ENCODE measurements at regions not wholly inside any gene's neighbourhood (a gene's known extent, or its start where the extent isn't known, plus 50 kb on each side); places are given as distances from the start of the nearest gene placed in this dataset.
"Not testable (repeated sequence)": the region's sequence is repeated elsewhere in the genome, so short reads cannot be mapped to it uniquely, and the experiment has no call there.

DNA sequence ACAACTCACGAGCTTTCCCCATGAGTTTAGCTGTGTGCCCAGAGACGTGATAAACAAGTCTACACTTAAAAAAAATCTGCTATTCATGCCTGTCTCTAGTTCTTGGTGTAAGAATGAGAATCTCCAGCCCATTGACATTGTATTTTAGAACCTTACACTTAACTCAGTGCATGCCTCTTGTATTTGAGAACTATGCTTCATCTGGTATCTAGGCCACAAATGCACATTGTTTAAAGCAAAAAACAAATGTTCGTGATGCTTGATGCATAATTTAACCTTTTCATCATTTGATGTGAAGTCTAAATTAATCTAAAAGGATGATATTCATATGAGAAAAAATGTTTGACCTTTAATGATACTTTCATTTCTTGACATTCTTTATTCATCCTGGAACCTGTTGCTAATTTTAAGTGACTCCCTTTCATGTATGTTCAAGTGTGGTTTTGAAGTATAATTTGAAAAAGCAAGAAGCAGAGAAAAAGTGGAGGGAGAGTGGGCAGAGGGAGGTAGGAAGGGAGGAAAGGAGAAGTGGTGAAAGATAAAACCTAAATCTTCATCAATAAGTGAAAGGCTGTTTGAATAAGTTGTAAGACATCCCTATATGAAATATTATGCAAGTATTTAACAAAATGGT, 116.9 kb downstream of the PFDN4 start:
- DNase-seq = no peak

DNA sequence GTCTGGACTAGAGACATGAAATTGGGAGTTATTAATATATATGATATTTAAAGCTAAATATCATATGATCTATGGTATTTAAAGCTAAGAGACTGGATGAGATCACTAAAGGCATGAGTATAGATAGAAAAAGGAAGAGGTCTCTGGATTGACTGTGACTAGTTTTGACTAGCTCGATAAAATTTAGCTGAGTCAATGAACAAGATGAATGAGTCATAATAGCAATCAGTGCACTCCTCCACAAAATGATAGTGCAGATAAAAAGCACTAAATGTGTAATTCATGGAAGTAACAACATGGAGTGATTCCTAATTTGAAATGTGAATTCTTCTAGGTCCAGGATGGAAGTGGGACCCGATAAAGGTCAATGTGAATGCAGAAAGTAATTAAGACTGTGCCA, 127.4 kb downstream of the PFDN4 start:
- no peak for DNase-seq

DNA sequence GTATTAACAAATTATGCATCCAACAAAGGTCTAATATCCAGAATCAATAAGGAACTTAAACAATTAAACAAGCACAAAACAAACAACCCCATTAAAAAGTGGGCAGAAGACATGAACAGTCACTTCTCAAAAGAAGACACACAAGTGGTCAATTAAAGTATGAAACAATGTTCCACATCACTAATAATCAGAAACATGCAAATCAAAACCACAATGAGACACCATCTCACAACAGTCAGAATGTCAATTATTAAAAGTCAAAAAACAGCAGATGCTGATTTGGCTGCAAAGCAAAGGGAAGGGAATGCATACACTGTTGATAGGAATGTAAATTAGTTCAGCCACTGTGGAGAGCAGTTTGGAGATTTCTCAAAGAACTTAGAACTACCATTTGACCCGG, 129.3 kb downstream of the PFDN4 start:
- no peak for DNase-seq

DNA sequence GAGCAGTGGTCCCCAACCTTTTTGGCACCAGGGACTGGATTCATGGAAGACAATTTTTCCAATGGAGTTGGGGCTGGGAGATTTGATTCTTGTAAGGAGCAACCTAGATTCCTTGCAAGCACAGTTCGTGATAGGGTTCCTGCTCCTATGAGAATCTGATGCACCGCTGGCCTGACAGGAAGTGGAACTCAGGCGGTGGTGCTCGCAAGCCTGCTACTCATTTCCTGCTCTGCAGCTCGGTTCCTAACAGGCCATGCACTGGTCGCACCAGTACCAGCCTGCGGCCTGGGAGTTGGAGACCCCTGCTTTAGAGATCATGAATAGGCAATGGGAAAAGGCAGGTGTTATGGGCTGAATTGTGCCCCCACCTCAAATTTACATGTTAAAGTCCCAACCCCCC, 131.2 kb downstream of the PFDN4 start:
- no peak for DNase-seq

DNA sequence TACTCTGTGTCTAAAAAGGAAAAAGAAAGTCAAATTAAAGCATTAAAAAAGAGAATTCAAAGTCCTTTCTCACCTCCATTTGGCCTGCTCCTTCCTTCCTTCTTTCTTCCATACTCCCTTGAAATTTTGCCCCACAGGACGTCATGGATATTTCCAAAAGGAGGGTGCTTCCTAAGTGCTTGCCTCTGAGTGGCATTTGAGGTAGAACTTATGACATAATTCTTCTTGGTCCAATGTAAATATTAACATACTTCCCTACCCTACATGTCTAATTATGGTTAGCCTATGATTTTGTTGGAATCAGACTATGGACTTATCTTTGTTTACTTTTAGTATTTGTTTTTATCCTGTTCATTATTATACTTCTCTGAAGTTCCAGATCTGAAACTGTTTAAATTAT, 132.3 kb downstream of the PFDN4 start:
- no peak for DNase-seq

DNA sequence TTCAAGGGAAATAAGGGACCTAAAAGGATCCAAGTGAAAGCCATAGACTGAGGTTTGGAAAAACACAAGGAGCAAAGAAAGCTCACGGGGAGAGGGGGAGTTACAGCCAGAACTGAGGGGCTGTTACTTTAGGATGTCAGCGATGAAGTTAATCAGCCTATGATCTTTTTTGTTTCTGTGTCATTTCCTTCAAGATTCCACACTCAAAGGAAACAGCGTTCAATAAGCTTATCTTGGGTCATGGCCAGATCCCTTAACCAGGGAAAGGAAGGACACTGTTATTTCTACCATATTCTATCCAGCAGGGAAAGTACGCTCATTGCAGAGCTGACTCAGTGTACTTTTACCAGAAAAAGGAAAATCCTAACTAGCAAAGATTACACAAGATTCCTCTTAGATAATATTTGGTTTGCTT, 132.8 kb downstream of the PFDN4 start:
- no peak for DNase-seq

DNA sequence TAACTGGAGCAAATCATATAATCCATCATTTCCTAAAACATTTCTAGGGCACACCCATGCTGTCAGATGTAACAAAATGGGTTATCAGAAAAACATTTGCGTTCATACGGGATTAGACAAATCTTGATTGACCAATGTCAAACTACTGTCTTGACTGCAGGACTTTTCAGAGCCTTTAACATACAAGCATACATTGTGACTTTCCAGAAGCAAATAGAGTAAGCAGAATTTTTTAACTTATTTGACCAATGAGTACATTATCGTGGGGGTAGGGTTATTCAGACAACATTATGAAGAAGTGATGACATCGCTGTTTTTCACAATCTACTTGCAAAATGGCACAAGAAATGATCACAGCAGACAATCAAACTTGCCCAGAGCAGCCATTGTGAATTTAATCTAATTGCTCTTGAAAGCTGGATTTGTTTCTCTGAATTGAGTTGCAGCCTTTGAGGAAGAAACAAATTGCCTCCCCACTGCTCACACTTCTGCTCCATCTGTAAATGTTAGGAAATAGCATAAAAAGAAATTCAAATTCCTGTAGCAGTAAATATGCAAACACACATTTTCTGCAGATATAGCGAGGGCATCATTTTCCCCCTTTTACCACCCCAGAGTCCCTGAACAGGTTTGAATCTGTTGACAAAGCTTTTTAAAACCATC, 133.0 kb upstream of the DOK5 start:
- no peak for DNase-seq

DNA sequence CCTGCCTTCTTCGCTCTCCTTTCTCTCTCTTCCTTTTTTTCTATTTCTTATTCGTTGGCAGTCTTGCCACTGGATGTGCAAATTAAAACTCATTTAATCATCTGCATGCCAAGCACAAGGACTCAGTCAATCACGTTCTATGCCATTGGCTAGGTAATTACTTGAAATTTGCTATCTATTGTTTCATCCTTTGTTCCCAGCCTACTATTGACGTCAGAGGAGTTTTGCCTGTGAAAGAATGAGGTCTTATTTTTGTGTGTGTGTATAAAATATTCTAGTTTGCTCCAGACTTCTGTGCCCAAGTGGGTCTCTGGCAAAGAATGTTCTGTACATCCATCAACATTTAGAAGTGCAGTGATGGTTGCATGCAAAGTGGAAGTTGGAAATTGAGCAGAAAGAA, 132.3 kb upstream of the DOK5 start:
- DNase-seq = no peak

DNA sequence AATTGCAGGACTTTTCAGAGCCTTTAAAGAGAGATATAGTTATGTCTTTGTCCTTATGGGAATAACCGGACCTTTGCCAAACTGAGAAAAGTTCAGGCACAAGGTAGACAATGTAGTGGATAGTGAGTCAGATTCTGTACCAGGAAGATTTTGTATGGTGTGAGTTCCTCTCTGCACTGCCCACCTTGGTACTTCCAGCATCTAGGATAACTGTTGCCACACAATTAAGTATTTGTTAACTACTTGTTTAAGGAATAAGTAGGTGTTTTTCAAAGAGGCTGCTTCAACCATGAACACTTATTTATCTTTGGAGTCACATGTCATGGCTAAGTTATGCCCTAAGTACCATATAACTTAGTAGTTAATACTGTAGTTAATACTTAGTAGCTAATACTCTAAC, 131.8 kb upstream of the DOK5 start:
- DNase-seq = no peak

DNA sequence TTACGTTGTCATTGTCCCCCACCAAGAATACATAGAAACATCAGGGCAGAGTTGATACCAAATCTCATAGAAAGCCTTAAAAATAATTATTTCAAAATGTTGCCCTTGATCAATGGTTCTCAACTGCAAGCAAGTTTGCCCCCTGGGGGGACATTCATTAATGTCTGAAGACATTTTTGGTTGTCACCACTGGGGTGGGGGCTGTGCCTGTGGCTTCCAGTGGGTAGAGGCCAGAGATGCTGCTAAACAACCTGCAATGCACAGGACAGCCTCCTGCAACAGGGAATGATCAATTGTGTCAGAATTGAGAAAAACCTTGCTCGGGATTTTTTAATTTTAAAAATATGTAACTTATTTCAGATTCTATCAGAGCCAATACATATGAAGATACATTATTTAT, 130.6 kb upstream of the DOK5 start:
- DNase-seq = no peak

DNA sequence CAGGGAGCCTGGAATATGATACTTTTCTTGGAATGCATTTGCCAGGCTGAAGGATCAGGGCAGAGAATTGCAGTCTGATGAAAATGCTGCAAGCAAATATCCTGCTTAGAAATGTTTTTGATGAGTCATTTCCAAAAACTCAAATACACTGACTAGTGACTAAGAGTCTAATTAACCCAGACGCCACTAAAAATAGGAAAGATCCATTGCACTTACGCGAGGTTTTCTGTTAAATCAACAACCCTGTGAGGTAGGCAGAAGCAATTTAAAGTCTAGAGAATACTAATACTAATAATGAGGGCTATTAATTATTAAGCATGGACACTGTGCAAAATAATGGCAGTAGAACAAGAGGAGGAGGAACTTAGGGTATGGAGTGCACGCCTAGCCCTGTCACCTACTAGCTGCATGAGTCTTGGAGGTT, 130.1 kb upstream of the DOK5 start:
- no peak for DNase-seq

DNA sequence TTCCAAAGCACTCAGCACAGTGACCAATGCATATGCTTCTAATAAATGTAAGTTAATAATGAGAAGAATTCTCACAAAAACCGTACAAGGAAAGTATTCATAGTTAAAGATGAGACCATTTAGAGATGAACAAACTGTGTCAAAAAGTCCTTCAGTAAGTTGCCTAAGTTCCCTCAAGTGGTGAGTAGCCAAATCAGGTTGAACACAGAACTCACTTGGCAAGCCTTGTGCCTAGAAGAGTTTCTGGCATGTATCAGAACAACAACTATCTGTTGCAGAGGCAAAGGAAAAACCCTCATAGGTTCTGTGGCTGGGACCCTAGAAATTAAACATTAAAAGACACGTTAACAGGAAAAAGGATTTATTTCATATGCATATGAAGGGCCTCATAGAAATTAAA, 129.6 kb upstream of the DOK5 start:
- DNase-seq = no peak

DNA sequence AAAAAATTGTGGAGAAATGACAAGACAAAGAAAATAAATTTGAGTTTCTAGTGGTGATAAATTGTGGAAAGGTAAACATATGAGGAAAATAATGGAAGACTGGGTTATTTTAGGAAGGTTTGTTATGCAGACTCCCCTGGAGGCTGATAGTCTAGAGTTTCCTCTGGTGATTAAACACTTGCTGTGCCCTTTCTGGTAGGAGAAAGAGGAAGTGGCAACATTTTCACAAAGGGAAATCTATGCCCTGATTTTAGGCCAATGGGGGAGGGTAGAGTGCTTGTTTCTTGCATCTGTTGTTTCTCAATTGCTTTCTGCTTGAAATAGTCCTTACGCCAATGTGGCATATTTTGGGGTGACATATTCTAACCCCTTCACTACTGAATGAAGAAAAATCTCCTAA, 129.1 kb upstream of the DOK5 start:
- DNase-seq = no peak

DNA sequence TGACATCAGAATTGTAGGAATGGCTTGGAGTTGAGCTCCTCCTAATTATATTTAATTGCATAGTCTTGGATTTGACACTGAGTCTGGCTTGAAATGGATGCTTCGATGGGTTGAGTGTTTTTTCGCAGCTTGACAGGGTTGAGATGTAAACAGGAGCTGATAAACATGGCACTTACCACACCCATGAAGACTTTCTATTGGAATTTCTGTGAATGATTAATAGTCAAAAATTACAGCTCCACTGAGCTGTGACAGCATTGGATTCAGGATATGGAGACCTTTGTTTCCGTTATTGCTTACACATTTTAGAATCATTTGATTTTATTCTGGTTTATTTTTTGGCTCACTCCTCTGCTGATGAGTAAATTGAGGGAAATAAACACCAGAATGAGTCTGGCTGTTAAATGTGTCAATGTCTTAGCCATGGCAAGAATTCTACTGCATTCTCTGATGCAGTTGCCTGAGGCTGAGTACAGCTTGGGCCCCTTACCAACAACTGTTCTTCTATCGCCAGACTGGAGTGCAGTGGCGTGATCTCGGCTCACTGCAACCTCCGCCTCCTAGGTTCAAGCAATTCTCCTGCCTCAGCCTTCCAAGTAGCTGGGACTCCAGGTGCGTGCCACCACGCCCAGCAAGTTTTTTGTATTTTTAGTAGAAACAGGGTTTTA, 128.1 kb upstream of the DOK5 start:
- DNase-seq = no peak

DNA sequence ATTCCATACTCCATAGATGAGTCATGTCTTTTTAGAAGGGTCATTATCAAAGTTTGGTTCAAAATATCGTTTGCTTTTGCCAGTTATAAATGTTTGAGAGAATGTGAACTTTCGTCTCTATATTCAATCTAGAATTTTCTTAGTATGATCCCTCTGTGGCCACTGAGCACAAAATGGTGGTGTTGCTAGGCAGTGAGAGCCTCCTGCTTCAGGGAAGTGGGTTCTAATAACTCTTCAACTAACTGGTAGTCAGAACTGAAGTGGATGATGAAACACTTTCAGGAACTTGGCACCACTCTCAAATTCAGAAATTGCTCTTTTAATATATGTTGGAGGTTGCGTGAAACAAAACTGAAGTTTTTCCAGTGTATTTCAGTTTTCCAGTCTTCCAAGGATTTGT, 125.0 kb upstream of the DOK5 start:
- DNase-seq = no peak

DNA sequence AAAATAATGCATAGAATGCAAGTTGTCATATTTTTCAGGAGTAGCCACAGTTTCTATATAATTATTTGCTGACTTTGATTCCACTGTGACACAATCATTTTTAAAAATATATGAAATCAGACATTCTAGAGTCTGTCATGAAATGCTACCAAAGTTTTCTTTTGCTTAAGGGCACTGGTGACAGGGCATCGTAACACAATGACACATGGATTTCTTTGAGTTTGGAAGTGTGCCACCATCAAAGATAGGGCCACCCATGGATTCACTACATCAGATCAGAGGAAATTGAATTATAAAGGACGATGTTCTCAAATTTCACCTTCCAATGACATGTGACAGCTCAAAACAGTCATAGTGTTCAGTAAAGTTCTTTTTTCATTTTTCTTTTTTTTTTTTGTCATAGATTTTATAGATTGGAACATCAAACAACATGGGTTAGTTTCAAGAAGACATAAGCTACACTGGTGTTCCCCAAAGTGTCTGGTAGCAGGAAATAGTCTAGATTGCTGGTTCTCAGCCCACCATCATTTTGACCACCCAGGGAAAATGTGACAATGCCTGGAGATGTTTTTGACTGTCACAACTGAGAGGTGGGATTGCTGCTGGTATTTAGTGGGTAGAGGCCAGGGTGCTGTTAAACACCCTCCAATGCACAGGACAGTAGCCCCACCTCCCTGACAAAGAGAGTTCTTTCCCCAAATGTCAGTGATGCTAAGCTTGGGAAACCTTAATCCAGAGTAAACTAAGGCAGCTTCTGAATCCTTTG, 123.8 kb upstream of the DOK5 start:
- DNase-seq = no peak

DNA sequence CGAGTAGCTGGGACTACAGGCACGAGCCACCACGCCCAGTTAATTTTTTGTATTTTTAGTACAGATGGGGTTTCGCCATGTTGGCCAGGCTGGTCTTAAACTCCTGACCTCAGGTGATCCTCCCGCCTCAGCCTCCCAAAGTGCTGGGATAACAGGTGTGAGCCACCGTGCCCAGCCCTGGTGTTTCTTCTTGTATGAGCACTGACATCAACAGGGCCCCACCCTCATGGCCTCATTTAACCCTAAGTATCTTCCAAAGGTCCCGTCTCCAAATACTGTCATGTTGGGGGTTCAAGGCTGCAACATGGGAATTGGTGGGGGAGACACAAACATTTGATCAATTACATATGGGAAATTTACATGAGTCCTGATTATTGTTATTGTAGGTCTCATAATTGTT, 122.9 kb upstream of the DOK5 start:
- DNase-seq = not testable (repeated sequence)

DNA sequence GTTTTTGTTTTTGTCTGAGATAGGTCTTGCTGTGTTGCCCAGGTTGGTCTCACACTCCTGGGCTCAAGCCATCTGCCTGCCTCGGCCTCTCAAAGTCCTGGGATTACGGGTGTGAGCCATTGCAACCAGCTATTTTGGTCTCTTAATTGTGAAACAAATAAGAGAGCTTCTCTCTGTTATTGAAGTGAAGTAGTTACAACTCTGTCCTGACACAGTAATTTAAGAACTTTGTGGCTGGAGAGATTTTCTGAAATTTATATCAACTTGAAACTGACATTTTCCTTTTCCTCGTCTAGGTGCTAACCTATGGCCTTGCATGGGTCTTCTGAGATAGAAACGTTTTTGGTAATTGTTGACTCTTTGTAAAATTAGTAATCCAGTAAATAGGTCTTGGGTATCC, 122.1 kb upstream of the DOK5 start:
- DNase-seq = no peak

DNA sequence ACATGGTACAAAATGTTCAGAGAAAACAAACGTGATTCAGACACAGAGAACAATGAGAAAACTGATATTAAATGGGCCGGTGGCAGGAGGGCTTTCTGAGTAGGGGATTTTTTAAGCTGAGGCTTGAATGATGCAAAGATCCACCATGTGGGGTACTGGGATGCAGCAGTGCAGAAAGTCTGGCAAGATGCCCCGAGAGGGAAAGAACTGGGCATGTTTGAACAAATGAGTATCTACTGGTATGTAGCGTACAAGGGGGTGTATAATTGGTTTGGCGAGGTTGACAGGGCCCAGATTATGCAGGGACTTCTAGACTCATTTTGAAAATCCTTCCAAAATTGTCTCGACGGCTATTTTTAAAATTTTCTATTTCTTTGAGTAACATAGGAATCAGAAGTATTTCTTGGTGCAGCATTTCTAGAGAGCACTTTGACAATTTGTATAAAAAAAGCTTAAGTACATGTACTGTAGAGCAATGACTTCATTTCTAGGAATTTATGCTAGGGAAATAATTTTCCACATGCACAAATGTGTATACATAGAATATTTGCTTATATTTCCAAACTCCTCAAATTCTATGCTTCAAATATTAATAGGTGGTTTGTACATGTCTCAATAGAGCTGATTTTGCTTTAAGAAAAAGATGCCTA, 119.6 kb upstream of the DOK5 start:
- DNase-seq = peak; percentile 58

DNA sequence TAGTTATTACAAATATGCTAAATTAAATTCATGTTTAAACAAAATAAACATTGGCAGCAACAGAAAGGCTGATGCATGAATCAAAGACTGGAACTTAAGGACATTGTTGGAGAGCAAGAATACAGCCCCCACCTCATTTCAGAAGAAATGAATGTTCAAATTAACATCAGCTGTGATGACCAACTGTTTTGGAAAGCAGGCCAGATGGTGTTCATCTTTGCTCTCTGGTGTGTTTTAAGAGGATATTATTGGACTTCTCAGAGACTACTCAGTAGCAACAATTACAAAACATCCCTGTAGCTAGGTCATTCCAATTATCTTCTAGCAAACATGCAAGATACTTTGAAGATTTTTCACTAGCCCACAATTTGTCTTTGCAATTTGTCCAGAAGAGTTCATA, 118.6 kb upstream of the DOK5 start:
- peak; percentile 27 for DNase-seq

DNA sequence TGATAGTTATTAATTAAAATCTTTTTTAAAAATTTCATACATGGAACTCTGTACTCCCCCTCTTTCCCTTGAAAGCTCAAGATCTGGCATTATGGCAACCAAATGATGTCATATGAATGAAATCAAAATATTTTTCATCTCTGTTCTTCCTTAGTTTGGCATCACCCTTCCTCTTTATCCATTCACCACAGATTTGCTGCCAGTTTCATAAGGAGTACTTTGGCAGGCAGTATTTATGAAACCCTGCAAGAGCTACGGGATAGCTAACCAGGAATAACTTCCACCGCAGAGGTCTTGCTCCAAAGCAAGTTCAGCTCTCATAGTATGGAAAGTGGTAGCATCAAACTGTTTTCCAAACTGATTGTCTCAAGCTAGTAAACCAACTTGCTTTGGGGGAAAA, 113.9 kb upstream of the DOK5 start:
- DNase-seq = no peak

DNA sequence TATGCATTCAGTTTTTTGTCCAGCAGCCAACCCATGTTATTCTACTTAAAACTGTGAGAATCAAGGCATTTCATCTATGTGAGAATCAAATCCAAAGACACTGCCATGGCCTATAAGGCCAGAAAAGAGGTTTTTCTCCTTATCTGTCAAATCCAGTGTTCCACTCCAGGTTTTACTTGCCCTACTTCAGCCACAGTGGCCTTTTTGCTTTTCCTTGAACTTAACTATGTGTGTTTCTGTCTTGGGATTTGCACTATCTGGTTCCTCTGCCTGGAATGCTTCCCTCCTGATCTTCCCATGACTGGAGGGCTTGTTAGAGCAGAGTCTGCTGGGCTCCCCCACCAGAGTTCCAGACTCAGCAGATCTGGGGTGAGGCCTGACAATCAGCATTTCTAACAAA, 113.1 kb upstream of the DOK5 start:
- no peak for DNase-seq

DNA sequence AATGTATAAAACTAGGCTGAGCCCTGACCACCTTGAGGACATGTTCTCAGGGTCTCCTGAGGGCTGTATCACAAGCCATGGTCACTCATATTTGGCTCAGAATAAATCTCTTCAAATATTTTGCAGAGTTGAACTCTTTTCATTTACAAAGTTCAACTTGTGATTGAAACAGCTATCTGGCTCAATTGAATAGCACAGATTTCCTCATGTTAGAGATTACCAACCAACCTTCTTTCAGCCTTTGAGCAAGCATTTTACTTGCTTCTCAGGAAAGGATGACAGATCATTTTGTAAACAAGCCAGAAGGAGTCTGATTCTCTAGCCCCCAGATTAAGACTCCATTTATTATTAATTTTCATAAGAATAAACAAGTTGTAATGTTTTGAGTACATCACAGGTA, 111.0 kb upstream of the DOK5 start:
- no peak for DNase-seq

All from DMS 273 treated with DMSO at 0.1 percent for 48 hours (cell line).